Mucosa of rectum (tissue), 2 donors: ENCODE measurements at regions not wholly inside any gene's neighbourhood (a gene's known extent, or its start where the extent isn't known, plus 50 kb on each side); places are given as distances from the start of the nearest gene placed in this dataset.

ENCODE experiments used
- H3K27ac ChIP-seq, 2 donors: one replicate each; pipeline ENCODE4 v1.7.0; 2013; ENCODE audit warnings: inconsistent platforms in 2 of 2, low read depth in 2 of 2, low read length in 2 of 2
- H3K27me3 ChIP-seq, 2 donors: one replicate each; pipeline ENCODE4 v1.7.0; 2013; ENCODE audit warnings: low read length in 2 of 2; ENCODE audit not compliant: control insufficient read depth in 2 of 2, insufficient read depth in 2 of 2
- H3K36me3 ChIP-seq, 2 donors: one replicate each; pipeline ENCODE4 v1.7.0; 2013; ENCODE audit warnings: low read length in 2 of 2; ENCODE audit not compliant: control insufficient read depth in 2 of 2, insufficient read depth in 2 of 2
- H3K4me1 ChIP-seq, 2 donors: one replicate each; pipeline ENCODE4 v1.7.0; 2013; ENCODE audit warnings: low read length in 2 of 2, mild to moderate bottlenecking in 1 of 2; ENCODE audit not compliant: control insufficient read depth in 2 of 2, insufficient read depth in 2 of 2
- H3K4me3 ChIP-seq, 2 donors: one replicate each; pipeline ENCODE4 v1.7.0; 2013; ENCODE audit warnings: low read length in 2 of 2
- H3K9ac ChIP-seq, 2 donors: one replicate each; pipeline ENCODE4 v1.7.0; 2013; ENCODE audit warnings: low read length in 2 of 2, low read depth in 1 of 2, mild to moderate bottlenecking in 1 of 2
- H3K9me3 ChIP-seq, 2 donors: one replicate each; pipeline ENCODE4 v1.7.0; 2013; ENCODE audit warnings: low read length in 2 of 2; ENCODE audit not compliant: control insufficient read depth in 2 of 2
- donor health status: healthy.
- donor health status: Normal muscosa, but diverticular disease.

DNA sequence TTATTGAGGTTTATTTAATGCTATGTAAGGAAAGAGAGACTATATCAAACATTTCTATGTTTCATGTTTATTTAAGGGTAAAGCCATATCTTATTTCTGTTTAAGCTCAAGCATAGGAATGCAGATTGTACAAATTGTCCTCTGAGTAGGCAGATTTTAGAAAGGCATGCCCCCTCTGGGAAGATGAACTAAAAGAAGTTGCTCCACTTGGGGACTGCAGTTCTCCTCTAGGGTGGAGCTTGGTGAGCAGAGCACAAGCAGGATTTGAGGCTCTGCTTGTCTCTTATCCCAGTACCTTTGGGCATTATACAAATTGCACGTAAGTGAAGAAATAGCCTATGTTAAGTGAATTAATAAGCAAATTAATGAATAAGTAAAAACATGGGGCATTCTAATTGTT, 96.2 kb upstream of the PDE3A start:
- no peaks in the 10 kb centered on the region for H3K36me3 ChIP-seq
- no peak overlapping the region for H3K4me3 ChIP-seq
- no peaks in the 10 kb centered on the region for H3K4me1 ChIP-seq
- no peak overlapping the region for H3K27ac ChIP-seq
- H3K27me3 ChIP-seq = no peaks in the 10 kb centered on the region
- H3K9ac ChIP-seq = no peak overlapping the region
- no peaks in the 10 kb centered on the region for H3K9me3 ChIP-seq

DNA sequence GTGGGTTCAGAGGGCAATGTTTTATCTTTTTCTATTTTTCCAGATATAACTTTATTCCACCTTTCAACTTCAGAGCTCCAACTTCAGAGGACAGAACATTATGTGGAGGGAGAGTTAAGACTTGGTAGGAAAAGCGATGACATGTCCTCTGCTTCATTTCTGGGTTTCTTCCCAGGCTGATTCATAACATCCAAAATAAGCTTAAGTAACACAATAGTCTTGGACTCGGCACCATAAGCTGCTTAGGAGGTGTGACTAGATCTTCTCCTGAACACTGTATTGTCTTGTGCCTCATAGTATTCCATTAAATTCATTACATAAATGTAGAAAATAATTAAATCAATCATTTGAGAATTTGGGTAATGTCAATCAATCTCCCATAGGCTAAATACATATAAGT, 95.5 kb upstream of the PDE3A start:
- H3K4me1 ChIP-seq = no peaks in the 10 kb centered on the region
- H3K27ac ChIP-seq = no peak overlapping the region
- no peaks in the 10 kb centered on the region for H3K36me3 ChIP-seq
- no peaks in the 10 kb centered on the region for H3K9me3 ChIP-seq
- no peaks in the 10 kb centered on the region for H3K27me3 ChIP-seq
- H3K9ac ChIP-seq = no peak overlapping the region
- H3K4me3 ChIP-seq = no peak overlapping the region

DNA sequence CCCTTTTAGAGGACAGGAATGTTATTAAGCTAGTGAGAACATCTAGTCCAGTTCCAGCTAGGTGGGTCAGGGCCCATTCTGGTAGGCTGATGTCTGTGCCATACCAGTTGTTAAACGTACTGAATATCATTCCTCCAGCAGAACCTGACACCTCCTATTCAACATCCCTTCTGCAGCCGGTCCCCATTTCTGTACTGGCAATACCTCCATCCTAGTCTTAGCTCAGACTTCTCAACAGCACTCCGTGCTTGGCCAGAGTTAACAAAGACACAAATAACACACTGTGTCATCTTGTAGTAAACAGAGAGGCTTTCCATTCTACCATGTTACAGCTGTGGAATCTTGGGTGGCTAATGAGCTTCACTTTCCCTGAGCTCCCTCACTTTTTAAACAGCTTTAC, 94.3 kb upstream of the PDE3A start:
- no peak overlapping the region for H3K27ac ChIP-seq

DNA sequence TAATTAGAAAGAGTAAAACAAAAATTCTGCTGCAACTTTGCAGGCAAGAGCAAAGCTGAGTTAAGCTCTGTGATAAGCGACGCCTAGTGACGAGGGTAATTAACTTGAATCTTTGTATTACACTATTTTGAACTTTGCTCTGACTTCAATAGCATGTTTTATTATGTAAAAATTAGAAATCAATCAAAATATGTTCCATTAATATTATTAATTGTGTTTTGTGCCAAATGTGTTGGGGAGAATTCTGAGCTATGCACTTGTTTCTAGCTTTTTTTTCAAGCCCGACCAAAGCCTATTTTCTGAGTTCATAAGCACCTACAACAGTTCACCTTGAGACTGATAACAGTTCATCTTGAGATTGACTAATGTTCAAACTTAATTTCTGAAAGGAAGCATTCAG, 90.1 kb upstream of the PDE3A start:
- no peaks in the 10 kb centered on the region for H3K36me3 ChIP-seq
- no peaks in the 10 kb centered on the region for H3K27me3 ChIP-seq
- no peak overlapping the region for H3K27ac ChIP-seq
- no peaks in the 10 kb centered on the region for H3K9me3 ChIP-seq
- no peak overlapping the region for H3K4me3 ChIP-seq
- H3K9ac ChIP-seq = no peak overlapping the region
- H3K4me1 ChIP-seq = no peaks in the 10 kb centered on the region

More for the DNA sequence above, 94.3 kb upstream of the PDE3A start:
- H3K27me3 ChIP-seq = no peaks in the 10 kb centered on the region
- H3K36me3 ChIP-seq = no peaks in the 10 kb centered on the region
- H3K9ac ChIP-seq = no peak overlapping the region
- H3K9me3 ChIP-seq = no peaks in the 10 kb centered on the region
- H3K4me1 ChIP-seq = no peaks in the 10 kb centered on the region
- no peak overlapping the region for H3K4me3 ChIP-seq

DNA sequence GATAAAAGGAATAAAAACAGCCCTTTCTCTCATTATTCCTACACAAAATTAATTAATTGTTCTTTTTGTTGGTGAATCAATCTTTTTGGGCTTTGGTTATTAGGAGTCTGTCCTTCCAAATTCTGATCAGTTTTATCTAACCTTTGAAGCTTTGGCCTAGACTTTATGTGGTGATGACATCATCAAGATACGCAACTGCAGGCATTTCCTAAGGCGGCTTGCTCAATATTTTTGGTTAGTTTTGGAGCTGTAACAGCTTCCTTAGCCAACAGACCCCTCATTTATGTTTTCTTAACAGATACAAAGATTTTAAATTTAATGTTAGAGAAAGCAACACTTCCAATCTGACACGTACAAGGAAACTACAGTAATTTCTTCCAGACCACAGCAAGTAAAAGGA, 87.8 kb upstream of the PDE3A start:
- H3K9me3 ChIP-seq = no peaks in the 10 kb centered on the region
- H3K27me3 ChIP-seq = no peaks in the 10 kb centered on the region
- H3K27ac ChIP-seq = no peak overlapping the region
- no peaks in the 10 kb centered on the region for H3K36me3 ChIP-seq
- no peaks in the 10 kb centered on the region for H3K4me1 ChIP-seq
- no peak overlapping the region for H3K9ac ChIP-seq
- no peak overlapping the region for H3K4me3 ChIP-seq

DNA sequence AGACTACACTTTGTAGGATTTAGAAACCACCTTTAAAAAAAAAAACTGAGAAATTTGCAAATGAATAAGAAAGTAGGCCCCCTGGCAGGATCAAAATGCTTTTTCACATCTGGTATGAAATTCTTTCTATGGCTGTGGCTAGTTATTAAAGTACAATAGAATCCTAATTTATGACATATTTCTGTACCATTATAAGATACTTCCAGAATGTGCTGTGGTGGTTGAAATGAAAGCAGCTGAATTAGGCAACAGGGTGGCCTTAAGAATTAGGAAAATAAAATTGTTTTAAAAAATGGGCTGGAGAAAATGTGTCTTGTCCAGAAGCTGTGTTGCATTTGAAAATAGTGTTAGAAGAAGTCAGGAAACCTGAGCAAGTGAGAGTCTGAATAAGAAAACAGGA, 85.9 kb upstream of the PDE3A start:
- no peaks in the 10 kb centered on the region for H3K36me3 ChIP-seq
- H3K27ac ChIP-seq = no peak overlapping the region
- H3K27me3 ChIP-seq = no peaks in the 10 kb centered on the region
- no peaks in the 10 kb centered on the region for H3K9me3 ChIP-seq
- H3K9ac ChIP-seq = no peak overlapping the region
- H3K4me1 ChIP-seq = no peaks in the 10 kb centered on the region
- no peak overlapping the region for H3K4me3 ChIP-seq

DNA sequence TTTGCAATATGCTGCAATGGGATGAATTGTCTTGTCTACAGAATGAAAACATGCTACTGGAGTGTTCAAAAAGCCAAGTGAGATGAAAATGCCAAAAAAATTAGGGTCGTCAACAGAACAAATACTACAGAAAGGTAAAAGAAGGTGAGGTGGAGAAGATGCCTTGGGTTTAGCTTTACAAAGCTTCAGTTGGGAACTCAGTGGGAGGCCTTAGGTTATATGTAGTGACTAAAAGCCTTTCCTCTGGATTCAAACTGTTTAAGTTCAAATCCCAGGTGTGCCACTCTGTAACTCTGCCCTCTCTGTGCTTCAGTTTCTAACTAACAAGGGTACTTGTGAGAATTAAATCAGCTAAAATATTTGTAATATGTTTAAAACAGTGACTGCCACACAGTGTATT, 84.9 kb upstream of the PDE3A start:
- Histone ChIP-seq H3K4me3 (no peak overlapping the region), H3K9me3 (no peaks in the 10 kb centered on the region), H3K27me3 (no peaks in the 10 kb centered on the region), H3K36me3 (no peaks in the 10 kb centered on the region), H3K4me1 (no peaks in the 10 kb centered on the region), H3K9ac (no peak overlapping the region), H3K27ac (no peak overlapping the region)

DNA sequence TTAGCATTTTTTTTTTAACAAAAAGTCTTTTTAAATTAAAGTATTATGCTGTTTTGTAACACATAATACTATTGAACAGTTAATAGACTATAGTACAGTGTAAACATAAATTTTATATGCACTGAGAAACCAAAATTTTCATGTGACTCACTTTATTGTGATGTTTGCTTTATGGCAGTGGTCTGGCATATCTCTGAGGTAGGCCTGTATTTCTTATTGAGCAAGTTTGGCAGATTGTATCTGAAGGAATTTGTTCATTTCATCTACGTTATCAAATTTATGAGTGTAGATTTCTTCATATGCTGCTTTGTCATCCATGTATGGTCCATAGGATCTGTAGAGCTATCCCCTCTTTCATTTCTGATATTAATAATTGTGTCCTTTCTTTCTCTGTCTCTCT, 78.8 kb upstream of the PDE3A start:
- H3K27ac ChIP-seq = no peak overlapping the region
- H3K4me1 ChIP-seq = no peaks in the 10 kb centered on the region
- H3K4me3 ChIP-seq = no peak overlapping the region
- no peak overlapping the region for H3K9ac ChIP-seq
- H3K27me3 ChIP-seq = no peaks in the 10 kb centered on the region
- H3K36me3 ChIP-seq = no peaks in the 10 kb centered on the region
- no peaks in the 10 kb centered on the region for H3K9me3 ChIP-seq

DNA sequence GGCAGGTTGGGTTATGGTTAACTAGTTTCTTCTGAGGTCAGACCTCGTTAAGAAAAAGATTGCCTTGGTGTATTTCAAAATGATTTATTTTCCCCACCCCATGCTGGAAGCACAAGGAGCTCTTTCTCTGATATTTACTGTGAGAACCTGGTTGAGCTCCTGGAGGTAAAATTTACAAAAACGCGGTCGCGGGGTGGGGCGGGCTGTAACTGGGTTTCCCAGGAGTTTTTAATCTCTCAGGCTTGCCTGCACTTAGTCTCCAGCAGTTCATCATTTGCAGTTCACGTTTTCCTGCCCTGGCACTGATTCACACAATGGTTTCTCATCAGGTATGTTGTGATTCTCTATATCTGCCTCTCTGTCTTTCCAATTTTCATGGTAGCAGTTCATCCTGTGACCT, 67.9 kb upstream of the PDE3A start:
- Histone ChIP-seq H3K27me3 (no peaks in the 10 kb centered on the region), H3K9ac (no peak overlapping the region), H3K4me3 (no peak overlapping the region), H3K27ac (no peak overlapping the region), H3K4me1 (no peaks in the 10 kb centered on the region), H3K36me3 (no peaks in the 10 kb centered on the region), H3K9me3 (no peaks in the 10 kb centered on the region)

DNA sequence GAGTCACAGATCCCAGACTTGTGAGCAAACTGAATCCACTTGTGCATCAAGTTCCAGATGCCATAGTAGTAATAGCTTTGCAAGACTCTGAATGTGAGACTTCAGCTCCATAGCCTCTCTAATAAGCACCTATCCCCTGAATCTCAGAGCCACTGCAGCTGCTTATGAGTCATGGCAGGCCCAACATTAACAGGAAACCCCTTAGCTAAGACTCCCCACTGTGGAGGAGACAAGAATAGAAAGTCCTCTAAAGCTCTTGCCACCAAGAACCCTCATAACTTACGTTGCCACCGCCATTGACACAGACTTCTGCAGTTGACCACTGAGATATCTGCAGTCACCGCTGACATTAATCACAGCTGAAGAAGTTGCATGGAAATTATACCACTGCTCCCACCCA, 62.9 kb upstream of the PDE3A start:
- Histone ChIP-seq H3K4me1 (no peaks in the 10 kb centered on the region), H3K9me3 (no peaks in the 10 kb centered on the region), H3K27me3 (no peaks in the 10 kb centered on the region), H3K9ac (no peak overlapping the region), H3K27ac (no peak overlapping the region), H3K36me3 (no peaks in the 10 kb centered on the region), H3K4me3 (no peak overlapping the region)

DNA sequence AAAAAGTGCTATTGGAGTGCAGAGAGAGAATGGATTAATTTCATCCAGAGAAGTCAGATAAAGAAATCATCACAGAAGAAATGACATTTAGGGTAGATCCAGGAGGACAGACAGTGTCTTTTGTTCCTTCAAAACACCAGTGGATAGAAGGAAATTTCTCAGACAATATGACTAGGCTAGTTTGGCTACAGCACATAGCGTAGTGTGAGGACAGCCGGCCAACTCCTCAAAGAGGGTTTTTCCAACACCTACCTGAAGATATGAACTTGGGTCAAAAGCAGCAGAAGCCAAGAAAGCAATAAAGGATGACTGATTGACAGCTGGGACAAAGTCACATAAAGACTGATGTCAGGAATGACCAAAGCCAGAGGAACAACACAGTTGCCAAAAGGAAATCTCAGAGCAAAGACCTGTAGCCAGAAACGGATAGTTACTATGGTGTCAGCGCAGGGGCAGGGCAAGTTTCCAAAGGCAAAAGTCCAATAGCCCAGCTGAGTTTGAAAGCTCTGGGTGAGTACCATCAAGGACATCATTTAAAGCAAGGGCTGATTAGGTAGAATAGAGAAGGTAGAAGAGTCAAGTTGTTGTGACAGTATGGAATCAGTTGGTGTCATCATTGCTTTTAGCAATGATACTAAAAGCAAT, 58.7 kb upstream of the PDE3A start:
- Histone ChIP-seq H3K9ac (no peak overlapping the region), H3K36me3 (no peaks in the 10 kb centered on the region), H3K4me1 (no peaks in the 10 kb centered on the region), H3K4me3 (no peak overlapping the region), H3K27ac (no peak overlapping the region), H3K9me3 (no peaks in the 10 kb centered on the region), H3K27me3 (no peaks in the 10 kb centered on the region)
